Tibial nerve (tissue), 4 donors: ENCODE measurements at regions not wholly inside any gene's neighbourhood (a gene's known extent, or its start where the extent isn't known, plus 50 kb on each side); places are given as distances from the start of the nearest gene placed in this dataset.

ENCODE experiments used
- CTCF ChIP-seq, 5 experiments: fragments of 200-600 bp in 3 of 5; fragments of 450-650 bp in 2 of 5; sonication (generic) in 3 of 5; IDR thresholded peaks; one replicate each; pipeline ENCODE4 v1.5.1; 2016 to 2019; ENCODE audit warnings: antibody characterized with exemption in 5 of 5, mild to moderate bottlenecking in 3 of 5, moderate library complexity in 2 of 5
- EP300 ChIP-seq, 2 donors: sonication (generic); formaldehyde crosslinking; IDR thresholded peaks; one replicate each; pipeline ENCODE4 v1.6.1; 2017; ENCODE audit warnings: antibody characterized with exemption in 2 of 2, mild to moderate bottlenecking in 1 of 2
- POLR2A ChIP-seq, 2 donors: fragments of 450-650 bp; IDR thresholded peaks; one replicate each; pipeline ENCODE4 v1.6.1; 2017; ENCODE audit warnings: antibody characterized with exemption in 2 of 2, mild to moderate bottlenecking in 2 of 2, moderate library complexity in 2 of 2

- TF ChIP-seq CTCF (IDR thresholded peaks at IDR 0.05) (no peak), POLR2A (IDR thresholded peaks at IDR 0.05) (no peak), EP300 (IDR thresholded peaks at IDR 0.05) (no peak)
Observed at GRCh38 chrX:13470685-13470977, 98.8 kb upstream of the EGFL6 start.
